ENCODE measurements at regions not wholly inside any gene's neighbourhood (a gene's known extent, or its start where the extent isn't known, plus 50 kb on each side); places are given as distances from the start of the nearest gene placed in this dataset.

- Histone ChIP-seq H3K9me3 (no peaks in the 10 kb centered on the region), H3K4me2 (peak overlapping the region; percentile 20; the same call in 2 of the 3 replicates), H3K4me3 (no peak overlapping the region), H3K4me1 (0 out of 3 replicates have a peak, but pooled peaks cover 3% of the 10 kb centered on the region), H3K27ac (peak overlapping the region in 1 of 2 experiments; percentile 7; a peak in 1 of 6 replicates)
- POLR2A ChIA-PET = no interaction called here
- TF ChIP-seq CEBPB (IDR thresholded peaks at IDR 0.05) (no peak), NPAS2 (CRISPR knock-in tag; IDR thresholded peaks at IDR 0.05; ENCODE audit: borderline replicate concordance) (no peak), PBX3 (IDR thresholded peaks at IDR 0.05) (no peak), RNF2 (IDR thresholded peaks at IDR 0.05; ENCODE audit: borderline replicate concordance, low read depth) (no peak), RFX5 (IDR thresholded peaks at IDR 0.05) (no peak), SMC3 (IDR thresholded peaks at IDR 0.05) (no peak), JUN (IDR thresholded peaks at IDR 0.05) (no peak), TP53 (CRISPR knock-in tag; IDR thresholded peaks at IDR 0.05) (no peak), ZC3H11A (IDR thresholded peaks at IDR 0.05) (no peak), CHD2 (IDR thresholded peaks at IDR 0.05; ENCODE audit: low read length, partially characterized antibody) (no peak), HOXB13 (CRISPR knock-in tag; IDR thresholded peaks at IDR 0.05; ENCODE audit: low read depth) (no peak)
- TF ChIP-seq, protein P1, sequence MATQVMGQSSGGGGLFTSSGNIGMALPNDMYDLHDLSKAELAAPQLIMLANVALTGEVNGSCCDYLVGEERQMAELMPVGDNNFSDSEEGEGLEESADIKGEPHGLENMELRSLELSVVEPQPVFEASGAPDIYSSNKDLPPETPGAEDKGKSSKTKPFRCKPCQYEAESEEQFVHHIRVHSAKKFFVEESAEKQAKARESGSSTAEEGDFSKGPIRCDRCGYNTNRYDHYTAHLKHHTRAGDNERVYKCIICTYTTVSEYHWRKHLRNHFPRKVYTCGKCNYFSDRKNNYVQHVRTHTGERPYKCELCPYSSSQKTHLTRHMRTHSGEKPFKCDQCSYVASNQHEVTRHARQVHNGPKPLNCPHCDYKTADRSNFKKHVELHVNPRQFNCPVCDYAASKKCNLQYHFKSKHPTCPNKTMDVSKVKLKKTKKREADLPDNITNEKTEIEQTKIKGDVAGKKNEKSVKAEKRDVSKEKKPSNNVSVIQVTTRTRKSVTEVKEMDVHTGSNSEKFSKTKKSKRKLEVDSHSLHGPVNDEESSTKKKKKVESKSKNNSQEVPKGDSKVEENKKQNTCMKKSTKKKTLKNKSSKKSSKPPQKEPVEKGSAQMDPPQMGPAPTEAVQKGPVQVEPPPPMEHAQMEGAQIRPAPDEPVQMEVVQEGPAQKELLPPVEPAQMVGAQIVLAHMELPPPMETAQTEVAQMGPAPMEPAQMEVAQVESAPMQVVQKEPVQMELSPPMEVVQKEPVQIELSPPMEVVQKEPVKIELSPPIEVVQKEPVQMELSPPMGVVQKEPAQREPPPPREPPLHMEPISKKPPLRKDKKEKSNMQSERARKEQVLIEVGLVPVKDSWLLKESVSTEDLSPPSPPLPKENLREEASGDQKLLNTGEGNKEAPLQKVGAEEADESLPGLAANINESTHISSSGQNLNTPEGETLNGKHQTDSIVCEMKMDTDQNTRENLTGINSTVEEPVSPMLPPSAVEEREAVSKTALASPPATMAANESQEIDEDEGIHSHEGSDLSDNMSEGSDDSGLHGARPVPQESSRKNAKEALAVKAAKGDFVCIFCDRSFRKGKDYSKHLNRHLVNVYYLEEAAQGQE (IDR thresholded peaks at IDR 0.05) = no peak
- TF ChIP-seq, protein P2, sequence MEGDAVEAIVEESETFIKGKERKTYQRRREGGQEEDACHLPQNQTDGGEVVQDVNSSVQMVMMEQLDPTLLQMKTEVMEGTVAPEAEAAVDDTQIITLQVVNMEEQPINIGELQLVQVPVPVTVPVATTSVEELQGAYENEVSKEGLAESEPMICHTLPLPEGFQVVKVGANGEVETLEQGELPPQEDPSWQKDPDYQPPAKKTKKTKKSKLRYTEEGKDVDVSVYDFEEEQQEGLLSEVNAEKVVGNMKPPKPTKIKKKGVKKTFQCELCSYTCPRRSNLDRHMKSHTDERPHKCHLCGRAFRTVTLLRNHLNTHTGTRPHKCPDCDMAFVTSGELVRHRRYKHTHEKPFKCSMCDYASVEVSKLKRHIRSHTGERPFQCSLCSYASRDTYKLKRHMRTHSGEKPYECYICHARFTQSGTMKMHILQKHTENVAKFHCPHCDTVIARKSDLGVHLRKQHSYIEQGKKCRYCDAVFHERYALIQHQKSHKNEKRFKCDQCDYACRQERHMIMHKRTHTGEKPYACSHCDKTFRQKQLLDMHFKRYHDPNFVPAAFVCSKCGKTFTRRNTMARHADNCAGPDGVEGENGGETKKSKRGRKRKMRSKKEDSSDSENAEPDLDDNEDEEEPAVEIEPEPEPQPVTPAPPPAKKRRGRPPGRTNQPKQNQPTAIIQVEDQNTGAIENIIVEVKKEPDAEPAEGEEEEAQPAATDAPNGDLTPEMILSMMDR (IDR thresholded peaks at IDR 0.05) = no peak
- FAIRE-seq (no peak), DNase-seq (ENCODE audit: low read depth in 1 of 2, low spot score in 1 of 2) (peak in 1 of 2 experiments; percentile 2), ATAC-seq (peak; percentile 59 to 65; a peak in 5 of 6 replicates)
- 8% methylated on average over 4 of the region's 4 CpGs for WGBS (ENCODE audit: missing lambda C conversion rate)
- CTCF ChIA-PET = no interaction called here
Observed at GRCh38 chr5:155532621-155533311, 519.2 kb downstream of the KIF4B start.

DNA sequence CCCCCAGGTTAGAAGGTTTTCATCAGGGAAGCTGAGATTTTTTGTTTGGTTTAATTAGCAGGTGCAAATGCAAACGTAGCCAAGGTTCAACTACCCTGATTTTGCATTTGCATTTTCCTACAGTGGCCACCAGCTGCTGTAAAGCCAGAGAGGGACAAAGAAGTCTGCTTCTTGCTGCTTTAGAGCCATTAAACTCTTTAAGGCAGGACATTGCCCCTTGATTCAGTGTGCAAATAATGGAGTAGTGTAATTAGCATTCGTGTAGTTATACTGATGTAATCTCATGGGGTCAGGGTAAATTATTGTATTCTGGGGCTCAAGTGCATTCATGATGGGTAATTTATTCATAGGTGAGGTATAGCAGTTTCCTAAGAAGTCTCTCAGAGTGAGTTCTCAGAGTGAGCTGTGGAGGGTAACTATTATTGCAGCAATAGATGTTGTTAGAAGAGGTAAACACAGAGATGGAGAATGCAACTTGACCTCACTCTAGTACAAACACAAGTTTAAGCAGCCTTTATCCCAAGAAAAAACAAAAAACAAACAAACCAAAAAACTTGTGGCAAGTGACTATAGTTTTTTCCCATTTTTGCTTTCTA is 526.5 kb downstream of the KIF4B start:
- no peak for DNase-seq (ENCODE audit: low read depth in 1 of 2, low spot score in 1 of 2)
- Histone ChIP-seq H3K4me3 (no peak overlapping the region), H3K4me2 (no peak overlapping the region), H3K4me1 (no peaks in the 10 kb centered on the region), H3K9me3 (no peaks in the 10 kb centered on the region), H3K27ac (no peak overlapping the region)
- ChIA-PET POLR2A (no interaction called here), CTCF (interaction anchor here (2.8 kb wide), 1 partner anchor 10 kb away, joined by 7 read pairs; no protein-coding TSS in a partner anchor)
- no peak for ATAC-seq
- TF ChIP-seq PHF8 (IDR thresholded peaks at IDR 0.05; ENCODE audit: borderline replicate concordance, low read depth) = no peak
- no peak for TF ChIP-seq ZSCAN20 (CRISPR knock-in tag; IDR thresholded peaks at IDR 0.05)
- no peak for TF ChIP-seq HOXB5 (CRISPR knock-in tag; IDR thresholded peaks at IDR 0.05)
- no peak for TF ChIP-seq ZC3H11A (IDR thresholded peaks at IDR 0.05)
- no peak for TF ChIP-seq RNF2 (IDR thresholded peaks at IDR 0.05; ENCODE audit: borderline replicate concordance, low read depth)
- no peak for TF ChIP-seq BHLHE40 (IDR thresholded peaks at IDR 0.05; ENCODE audit: low read depth, low read length)
- TF ChIP-seq SMC3 (IDR thresholded peaks at IDR 0.05) = no peak
- TF ChIP-seq, protein P2 (IDR thresholded peaks at IDR 0.05) = no peak
- no peak for TF ChIP-seq MAFK (IDR thresholded peaks at IDR 0.05; ENCODE audit: partially characterized antibody)
- TF ChIP-seq, protein P3, sequence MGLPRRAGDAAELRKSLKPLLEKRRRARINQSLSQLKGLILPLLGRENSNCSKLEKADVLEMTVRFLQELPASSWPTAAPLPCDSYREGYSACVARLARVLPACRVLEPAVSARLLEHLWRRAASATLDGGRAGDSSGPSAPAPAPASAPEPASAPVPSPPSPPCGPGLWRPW (IDR thresholded peaks at IDR 0.05) = no peak
- TF ChIP-seq NR3C1 (IDR thresholded peaks at IDR 0.05) = no peak
- TF ChIP-seq CHD4 (IDR thresholded peaks at IDR 0.05; ENCODE audit: borderline replicate concordance) = no peak
- no peak for TF ChIP-seq ESRRA (IDR thresholded peaks at IDR 0.05; ENCODE audit: borderline replicate concordance, low read length)
- TF ChIP-seq JUN (IDR thresholded peaks at IDR 0.05) = no peak
- TF ChIP-seq HOXA7 (CRISPR knock-in tag; IDR thresholded peaks at IDR 0.05) = no peak
- TF ChIP-seq TFCP2L1 (CRISPR knock-in tag; IDR thresholded peaks at IDR 0.05) = no peak
- FAIRE-seq = no peak
- WGBS (ENCODE audit: missing lambda C conversion rate) = 12% methylated on average over 2 of the region's 2 CpGs

All from A549 (cell line).